Fibroblast of peridontal ligament (primary cell): ENCODE measurements at regions not wholly inside any gene's neighbourhood (a gene's known extent, or its start where the extent isn't known, plus 50 kb on each side); places are given as distances from the start of the nearest gene placed in this dataset.
A peak's percentile ranks its signal among the peaks of the same experiment; 100 is the strongest.
"Not testable (repeated sequence)": the region's sequence is repeated elsewhere in the genome, so short reads cannot be mapped to it uniquely, and the experiment has no call there.

ENCODE experiments used
- DNase-seq: peaks from one replicate; pipeline ENCODE4 v3.0.0-alpha.2; 2010; ENCODE audit errors: extremely low read depth

GRCh38 chr14:21913759-21914158 lies 240.1 kb upstream of the OR4E1 start:
- peak; percentile 5 for DNase-seq

DNA sequence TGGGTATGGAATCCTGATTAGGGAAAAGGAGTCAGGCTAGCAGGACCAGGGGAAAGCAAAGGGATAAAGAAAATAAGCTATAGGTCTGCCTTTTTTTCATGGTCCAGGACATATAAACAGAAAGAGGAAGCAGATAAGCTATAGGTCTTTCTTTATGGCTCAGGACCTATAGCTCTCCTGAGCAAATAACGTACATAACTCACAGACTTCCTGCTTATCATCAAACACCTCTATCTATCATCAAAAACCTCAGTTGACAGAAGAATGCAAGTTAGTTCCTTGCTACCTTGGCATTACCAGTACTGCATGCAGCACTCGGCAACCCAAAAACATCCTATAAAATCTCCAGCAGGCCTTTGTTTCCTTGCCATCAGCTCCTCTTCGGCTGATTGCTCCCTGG lies 238.7 kb upstream of the OR4E1 start:
- DNase-seq, result no peak

- no peak for DNase-seq
Observed at GRCh38 chr14:21911877-21912276, 238.3 kb upstream of the OR4E1 start.

DNA sequence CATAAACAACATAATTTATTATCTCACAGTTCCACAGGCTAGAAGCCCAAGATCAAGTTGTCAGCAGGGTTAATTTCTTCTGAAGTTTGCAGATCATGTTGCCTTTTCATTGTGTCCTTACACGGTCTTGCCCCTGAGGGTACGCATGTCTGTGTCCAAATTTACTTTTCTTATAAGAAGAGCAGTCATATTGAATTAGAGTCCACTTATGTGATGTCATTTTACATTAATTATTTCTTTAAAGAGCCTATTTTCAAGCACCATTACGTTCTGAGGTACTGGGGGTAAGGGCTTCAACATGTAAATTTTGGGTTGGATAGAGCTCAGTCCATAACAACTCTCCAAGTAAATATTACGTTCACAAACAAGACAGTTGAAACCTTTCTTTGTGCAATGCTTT lies 236.6 kb upstream of the OR4E1 start:
- no peak for DNase-seq

DNA sequence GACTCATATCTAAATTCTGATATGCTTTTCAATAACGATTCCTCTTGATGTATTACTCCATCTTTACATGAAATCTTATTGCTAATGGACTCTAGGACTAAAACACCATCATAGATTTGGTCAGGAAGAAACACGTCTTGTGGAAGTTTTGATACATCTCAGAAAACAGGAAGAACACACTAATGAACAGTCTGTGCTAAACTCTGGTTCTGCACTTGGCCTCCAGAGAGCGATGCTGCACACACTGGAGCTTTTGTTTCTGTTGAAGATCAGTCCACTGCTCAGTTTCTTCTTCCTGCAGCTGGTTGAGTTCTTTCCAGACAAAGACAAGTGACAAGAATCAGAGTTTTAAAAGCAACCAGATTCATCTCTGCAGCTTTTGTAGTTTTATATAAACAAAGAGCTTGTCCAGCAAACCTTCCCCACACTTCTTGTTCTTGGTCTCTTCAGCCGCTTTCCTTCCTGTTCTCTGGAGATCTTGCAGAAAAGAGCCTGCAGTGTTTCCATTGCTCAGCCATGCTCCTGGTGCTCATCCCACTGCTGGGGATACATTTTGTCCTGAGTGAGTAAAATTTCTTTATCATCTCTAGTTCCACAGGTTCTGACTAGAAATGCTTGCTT lies 229.1 kb upstream of the OR4E1 start:
- DNase-seq, result no peak

DNA sequence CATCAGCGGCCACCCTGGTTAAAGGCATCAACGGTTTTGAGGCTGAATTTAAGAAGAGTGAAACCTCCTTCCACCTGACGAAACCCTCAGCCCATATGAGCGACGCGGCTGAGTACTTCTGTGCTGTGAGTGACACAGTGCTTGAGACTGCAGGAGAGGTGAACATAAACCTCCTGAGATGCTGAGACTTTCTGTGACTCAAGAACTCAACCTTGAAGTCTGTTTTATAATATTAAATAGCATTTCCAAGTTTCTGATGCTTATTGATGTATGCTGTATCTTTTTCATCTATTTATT lies 221.2 kb upstream of the OR4E1 start:
- not testable (repeated sequence) for DNase-seq

GRCh38 chr14:21894003-21894897 lies 220.6 kb upstream of the OR4E1 start:
- no peak for DNase-seq

- DNase-seq, result no peak
Observed at GRCh38 chr14:21891921-21892320, 218.3 kb upstream of the OR4E1 start.

DNA sequence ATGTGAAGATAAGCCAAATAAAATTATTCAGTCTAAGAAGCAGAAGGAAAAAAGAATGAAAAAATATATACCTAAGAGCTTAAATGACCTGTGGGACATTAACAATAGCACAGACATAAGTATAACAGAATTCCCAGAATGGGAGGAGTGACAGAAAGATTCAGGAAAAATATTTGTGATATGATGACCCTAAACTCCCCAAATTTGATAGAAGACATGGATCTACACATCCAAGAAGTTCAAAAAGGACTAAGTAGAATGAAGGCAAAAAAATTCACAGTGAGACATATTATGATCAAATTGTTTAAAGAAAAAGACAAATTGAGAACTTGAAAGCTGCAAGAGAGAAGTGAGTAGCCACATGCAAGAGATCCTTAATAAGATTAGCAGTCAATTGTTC lies 211.4 kb upstream of the OR4E1 start:
- DNase-seq, result no peak

- no peak for DNase-seq
Observed at GRCh38 chr14:21882226-21882625, 208.6 kb upstream of the OR4E1 start.

DNA sequence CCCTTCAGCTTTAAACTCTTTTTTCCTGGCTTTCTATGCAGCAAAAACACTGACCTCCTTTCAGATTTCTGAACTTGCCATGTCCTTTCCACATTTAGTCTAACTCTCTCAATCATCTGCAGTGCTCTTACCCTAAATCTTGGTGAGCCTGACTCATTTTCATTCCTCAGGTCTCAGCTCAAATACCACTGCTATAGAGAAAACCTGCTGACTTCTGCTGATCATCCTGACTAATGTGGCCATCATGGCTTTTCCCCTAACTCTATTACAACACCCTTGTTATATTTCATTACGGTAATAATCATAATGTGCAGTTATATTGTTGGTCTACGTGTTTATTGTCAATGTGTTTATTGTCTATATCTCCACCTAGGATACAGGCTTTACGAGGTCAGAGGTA lies 207.3 kb upstream of the OR4E1 start:
- DNase-seq, result no peak

GRCh38 chr14:21875791-21876190 lies 202.2 kb upstream of the OR4E1 start:
- DNase-seq, result no peak

DNA sequence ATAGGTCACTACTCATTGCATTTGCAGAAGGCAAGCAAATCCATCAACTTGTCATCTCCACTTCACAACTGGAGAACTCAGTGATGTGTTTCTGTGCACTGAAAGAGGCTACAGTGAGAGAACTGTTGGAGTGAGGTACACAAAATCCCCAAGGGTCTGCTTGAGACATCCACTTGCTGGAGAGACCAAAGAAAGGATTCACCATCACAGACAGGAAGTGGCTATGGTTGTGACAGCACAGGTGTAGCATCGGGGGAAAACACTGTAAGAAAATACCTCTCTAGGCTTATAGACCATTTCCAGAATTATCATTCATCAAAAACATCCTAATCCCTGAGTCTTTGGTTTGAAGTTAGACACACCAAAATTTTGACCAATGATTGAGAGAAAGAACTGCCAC lies 201.3 kb upstream of the OR4E1 start:
- no peak for DNase-seq

DNA sequence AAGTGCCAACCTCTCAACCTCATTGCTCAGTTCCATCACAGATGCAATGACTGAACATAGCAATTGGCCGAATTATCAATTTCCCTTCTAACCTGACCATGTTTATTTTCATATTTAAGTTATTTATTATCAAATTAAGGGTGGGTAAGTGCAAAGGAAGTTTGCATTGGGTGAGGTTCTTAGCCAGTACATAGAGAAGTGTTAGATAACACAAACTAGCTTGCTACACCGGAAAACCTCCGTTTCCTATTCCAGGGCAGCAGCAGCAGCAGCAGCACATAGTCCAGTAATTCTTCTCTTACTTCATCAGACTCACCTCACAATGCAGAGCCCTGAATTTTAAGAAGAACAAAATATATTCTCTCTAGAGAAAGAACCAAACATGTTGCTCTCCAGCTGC lies 200.5 kb upstream of the OR4E1 start:
- DNase-seq, result no peak

- DNase-seq, result no peak
Observed at GRCh38 chr14:21868442-21869046, 194.9 kb upstream of the OR4E1 start.

DNA sequence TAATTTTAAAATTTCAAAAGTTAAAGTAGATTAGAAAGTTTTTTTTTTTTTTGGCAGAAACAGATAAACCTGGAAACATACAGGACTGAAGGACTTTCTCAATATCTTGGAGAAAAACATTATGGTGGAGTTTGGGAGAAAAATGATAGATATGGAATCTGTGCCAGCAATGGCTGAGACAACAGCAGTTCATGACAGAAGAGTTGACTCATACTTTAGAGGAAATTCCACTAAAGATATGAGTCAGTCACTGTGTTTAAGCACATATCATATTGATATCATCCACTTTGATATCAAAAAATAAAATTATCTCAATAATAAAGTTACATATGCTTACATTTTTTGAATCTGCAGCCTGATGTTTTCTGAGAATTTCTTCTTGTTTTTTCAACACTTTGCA lies 193.9 kb upstream of the OR4E1 start:
- DNase-seq, result no peak

DNA sequence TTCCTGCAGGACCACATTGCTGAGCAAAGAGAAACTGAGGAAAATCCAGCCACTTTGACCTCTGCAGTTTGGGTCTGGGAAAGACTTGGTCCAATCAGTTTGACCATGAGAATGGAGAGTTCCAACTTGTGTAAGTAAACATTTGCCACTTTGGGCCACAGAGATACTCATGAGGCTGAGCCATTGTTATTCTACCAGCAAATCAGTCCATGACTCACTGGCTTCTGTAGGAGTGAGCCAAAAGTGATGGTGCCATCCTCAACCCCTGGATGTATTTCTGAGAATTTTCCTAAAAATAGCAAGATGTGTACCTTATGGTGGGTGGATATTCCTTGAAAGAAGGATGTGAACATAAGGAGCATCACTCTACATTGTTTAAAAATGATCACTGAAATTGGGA lies 192.9 kb upstream of the OR4E1 start:
- no peak for DNase-seq

GRCh38 chr14:21863289-21863688 lies 189.7 kb upstream of the OR4E1 start:
- DNase-seq, result no peak

DNA sequence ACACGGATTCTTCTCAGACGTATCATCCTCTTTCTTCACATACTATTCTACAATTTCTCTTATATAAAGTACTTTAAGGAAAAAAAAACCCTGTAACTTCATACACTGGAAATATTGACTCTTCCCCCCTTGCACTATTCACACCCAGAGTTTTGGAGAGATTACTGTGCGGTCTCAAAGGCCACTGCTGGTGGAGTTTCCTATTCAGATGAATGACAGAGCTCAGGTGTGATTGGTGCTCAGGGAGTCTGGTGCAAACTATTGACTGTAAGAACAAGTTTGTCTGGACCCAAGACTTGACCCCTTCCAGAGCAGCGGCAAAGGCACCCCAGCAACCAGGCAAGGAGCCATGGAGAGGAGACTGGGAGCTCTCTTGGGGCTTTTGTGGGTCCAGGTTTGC lies 187.5 kb upstream of the OR4E1 start:
- DNase-seq, result no peak

GRCh38 chr14:21860172-21860571 lies 186.6 kb upstream of the OR4E1 start:
- no peak for DNase-seq

GRCh38 chr14:21852775-21853174 lies 179.2 kb upstream of the OR4E1 start:
- no peak for DNase-seq

DNA sequence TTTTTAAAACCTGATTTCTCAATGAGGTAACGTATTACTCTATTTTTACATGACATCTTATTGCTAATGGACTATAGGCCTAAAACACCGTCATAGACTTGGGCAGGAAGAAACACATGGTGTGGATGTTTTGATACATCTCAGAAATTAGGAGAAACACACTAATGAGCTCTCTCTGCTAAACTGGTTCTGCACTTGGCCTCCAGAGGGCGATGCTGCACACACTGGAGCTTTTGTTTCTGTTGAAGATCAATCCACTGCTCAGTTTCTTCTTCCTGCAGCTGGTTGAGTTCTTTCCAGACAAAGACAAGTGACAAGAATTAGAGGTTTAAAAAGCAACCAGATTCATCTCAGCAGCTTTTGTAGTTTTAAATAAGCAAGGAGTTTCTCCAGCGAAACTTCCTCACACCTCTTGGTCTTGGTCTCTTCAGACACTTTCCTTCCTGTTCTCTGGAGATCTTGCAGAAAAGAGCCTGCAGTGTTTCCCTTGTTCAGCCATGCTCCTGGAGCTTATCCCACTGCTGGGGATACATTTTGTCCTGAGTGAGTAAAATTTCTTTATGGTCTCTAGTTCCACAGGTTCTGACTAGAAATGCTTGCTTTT lies 178.5 kb upstream of the OR4E1 start:
- DNase-seq, result no peak

GRCh38 chr14:21846902-21847301 lies 173.3 kb upstream of the OR4E1 start:
- not testable (repeated sequence) for DNase-seq
